ENCODE measurements at regions not wholly inside any gene's neighbourhood (a gene's known extent, or its start where the extent isn't known, plus 50 kb on each side); places are given as distances from the start of the nearest gene placed in this dataset.

- Histone ChIP-seq H3K36me3 (no peaks in the 10 kb centered on the region), H3K27me3 (peaks cover 25% of the 10 kb centered on the region), H3K9me3 (no peaks in the 10 kb centered on the region), H3K4me3 (no peak overlapping the region), H3K4me1 (no peaks in the 10 kb centered on the region), H3K27ac (no peak overlapping the region)
- WGBS, 2 donors (ENCODE audit: low coverage in 1 of 2) = 95% methylated on average over 2 of the region's 2 CpGs; no CpG with 5 or more reads in 1 of the 2 donors
- in situ Hi-C loops (cut with MboI; ENCODE audit: low pct_ligation_motif_present in 1 of 4, low pct_unique_long_range_greater_than_20kb in 1 of 4, low sequenced_read_pairs in 3 of 4) = no loop called here
- intact Hi-C loops (cut with DNase I; ENCODE audit: low total_unique reads) = no loop called here
- no peak for DNase-seq
- TF ChIP-seq CTCF (IDR thresholded peaks at IDR 0.05) (no peak), EP300 (IDR thresholded peaks at IDR 0.05; ENCODE audit: low read depth) (no peak), POLR2AphosphoS5 (IDR thresholded peaks at IDR 0.05) (no peak), POLR2A (IDR thresholded peaks at IDR 0.05) (no peak)
Observed at GRCh38 chr22:22086501-22087158, 104.0 kb upstream of the TOP3B start.

GRCh38 chr22:22085702-22086500 lies 103.3 kb upstream of the TOP3B start:
- WGBS, 2 donors (ENCODE audit: low coverage in 1 of 2) = 59% methylated on average over 5 of the region's 5 CpGs; no CpG with 5 or more reads in 1 of the 2 donors
- TF ChIP-seq CTCF (IDR thresholded peaks at IDR 0.05) = no peak
- TF ChIP-seq EP300 (IDR thresholded peaks at IDR 0.05; ENCODE audit: low read depth) = no peak

GRCh38 chr22:22084089-22084711 lies 101.6 kb upstream of the TOP3B start:
- intact Hi-C loops (cut with DNase I; ENCODE audit: low total_unique reads) (no loop called here), in situ Hi-C loops (cut with MboI; ENCODE audit: low pct_ligation_motif_present in 1 of 4, low pct_unique_long_range_greater_than_20kb in 1 of 4, low sequenced_read_pairs in 3 of 4) (no loop called here)
- DNase-seq = no peak
- Histone ChIP-seq H3K27ac (no peak overlapping the region), H3K4me1 (no peaks in the 10 kb centered on the region), H3K9me3 (no peaks in the 10 kb centered on the region), H3K27me3 (peaks cover 19% of the 10 kb centered on the region), H3K36me3 (no peaks in the 10 kb centered on the region), H3K4me3 (no peak overlapping the region)
- no peak for TF ChIP-seq EP300 (IDR thresholded peaks at IDR 0.05; ENCODE audit: low read depth)
- TF ChIP-seq POLR2A (IDR thresholded peaks at IDR 0.05) = no peak
- TF ChIP-seq CTCF (IDR thresholded peaks at IDR 0.05) = no peak
- TF ChIP-seq POLR2AphosphoS5 (IDR thresholded peaks at IDR 0.05) = no peak
- WGBS, 2 donors (ENCODE audit: low coverage in 1 of 2) = 46 to 100% methylated on average over 1 to 4 of the region's 4 CpGs

More at GRCh38 chr22:22085702-22086500, 103.3 kb upstream of the TOP3B start:
- Histone ChIP-seq H3K9me3 (no peaks in the 10 kb centered on the region), H3K36me3 (no peaks in the 10 kb centered on the region), H3K27ac (no peak overlapping the region), H3K4me3 (no peak overlapping the region), H3K4me1 (no peaks in the 10 kb centered on the region), H3K27me3 (peaks cover 23% of the 10 kb centered on the region)
- no peak for DNase-seq
- in situ Hi-C loops (cut with MboI; ENCODE audit: low pct_ligation_motif_present in 1 of 4, low pct_unique_long_range_greater_than_20kb in 1 of 4, low sequenced_read_pairs in 3 of 4) (no loop called here), intact Hi-C loops (cut with DNase I; ENCODE audit: low total_unique reads) (no loop called here)

GRCh38 chr22:22082960-22083359 lies 100.4 kb upstream of the TOP3B start:
- no peak for TF ChIP-seq EP300 (IDR thresholded peaks at IDR 0.05; ENCODE audit: low read depth)
- TF ChIP-seq CTCF (IDR thresholded peaks at IDR 0.05) = no peak
- TF ChIP-seq POLR2AphosphoS5 (IDR thresholded peaks at IDR 0.05) = no peak
- TF ChIP-seq POLR2A (IDR thresholded peaks at IDR 0.05) = no peak
- DNase-seq = no peak
- in situ Hi-C loops (cut with MboI; ENCODE audit: low pct_ligation_motif_present in 1 of 4, low pct_unique_long_range_greater_than_20kb in 1 of 4, low sequenced_read_pairs in 3 of 4) = no loop called here
- intact Hi-C loops (cut with DNase I; ENCODE audit: low total_unique reads) = no loop called here
- H3K36me3 ChIP-seq = no peaks in the 10 kb centered on the region
- H3K4me3 ChIP-seq = no peak overlapping the region
- H3K4me1 ChIP-seq = no peaks in the 10 kb centered on the region
- H3K27ac ChIP-seq = no peak overlapping the region
- peaks cover 19% of the 10 kb centered on the region for H3K27me3 ChIP-seq
- WGBS, 2 donors (ENCODE audit: low coverage in 1 of 2) = 13 to 63% methylated on average over 1 to 5 of the region's 5 CpGs
- no peaks in the 10 kb centered on the region for H3K9me3 ChIP-seq
